OCI-LY1 (cell line): ENCODE measurements at regions not wholly inside any gene's neighbourhood (a gene's known extent, or its start where the extent isn't known, plus 50 kb on each side); places are given as distances from the start of the nearest gene placed in this dataset.

Source experiments
- H2AFZ ChIP-seq: fragments of 200-600 bp; sonication (generic), shearing (Covaris generic); 2 replicates; pipeline ENCODE4 v1.6.0; 2014; ENCODE audit warnings: antibody characterized with exemption, mild to moderate bottlenecking, low read length
- H3F3A ChIP-seq: fragments of 200-600 bp; sonication (generic), shearing (Covaris generic); 2 replicates; pipeline ENCODE4 v1.6.0; 2014; ENCODE audit warnings: mild to moderate bottlenecking, antibody characterized with exemption, low read length, moderate library complexity; ENCODE audit not compliant: insufficient read depth
- H3K27ac ChIP-seq: fragments of 200-600 bp; sonication (generic); 2 replicates; pipeline ENCODE4 v1.5.1; 2014; ENCODE audit warnings: low read length, mixed run types, mild to moderate bottlenecking, low read depth; ENCODE audit not compliant: poor library complexity, severe bottlenecking
- H3K27me3 ChIP-seq: fragments of 200-600 bp; sonication (generic); 2 replicates; pipeline ENCODE4 v1.6.0; 2014; ENCODE audit warnings: antibody characterized with exemption, mild to moderate bottlenecking, low read length, moderate library complexity; ENCODE audit not compliant: insufficient read depth
- H3K36me3 ChIP-seq: fragments of 200-600 bp; sonication (generic); 2 replicates; pipeline ENCODE4 v1.6.1; 2014; ENCODE audit warnings: mild to moderate bottlenecking, antibody characterized with exemption, low read length, moderate library complexity, mixed read lengths; ENCODE audit not compliant: insufficient read depth
- H3K4me1 ChIP-seq: fragments of 200-600 bp; sonication (generic); 2 replicates; pipeline ENCODE4 v1.5.1; 2014; ENCODE audit warnings: mild to moderate bottlenecking, low read length, moderate library complexity; ENCODE audit not compliant: insufficient read depth, severe bottlenecking
- H3K4me2 ChIP-seq: fragments of 200-600 bp; sonication (generic), shearing (Covaris generic); 2 replicates; pipeline ENCODE4 v1.6.1; 2014; ENCODE audit warnings: low read length
- H3K4me3 ChIP-seq: fragments of 200-600 bp; sonication (generic); 2 replicates; pipeline ENCODE4 v1.5.1; 2014; ENCODE audit warnings: low read length, low read depth, mild to moderate bottlenecking, mixed read lengths; ENCODE audit not compliant: poor library complexity, severe bottlenecking
- H3K79me2 ChIP-seq: fragments of 200-600 bp; shearing (Covaris generic); 2 replicates; pipeline ENCODE4 v1.6.1; 2016; ENCODE audit warnings: mixed run types, low read length, mixed read lengths; ENCODE audit not compliant: insufficient read depth
- H3K9ac ChIP-seq: fragments of 200-600 bp; sonication (generic), shearing (Covaris generic); 2 replicates; pipeline ENCODE4 v1.6.1; 2014; ENCODE audit warnings: mild to moderate bottlenecking, low read length, mixed read lengths
- H3K9me2 ChIP-seq: fragments of 200-600 bp; sonication (generic), shearing (Covaris generic); 2 replicates; pipeline ENCODE4 v1.6.1; 2014; ENCODE audit warnings: low read depth, mild to moderate bottlenecking, low read length, mixed read lengths
- H3K9me3 ChIP-seq: fragments of 200-600 bp; shearing (Covaris generic); 2 replicates; pipeline ENCODE4 v1.6.1; 2014; ENCODE audit warnings: low read length, mixed read lengths
- H4K20me1 ChIP-seq: fragments of 200-600 bp; sonication (generic), shearing (Covaris generic); 2 replicates; pipeline ENCODE4 v1.6.0; 2016; ENCODE audit warnings: mild to moderate bottlenecking, low read length; ENCODE audit not compliant: insufficient read depth
- CTCF ChIP-seq: fragments of 200-600 bp; sonication (generic), shearing (Covaris generic); IDR thresholded peaks from 2 replicates; pipeline ENCODE4 v1.5.1; 2017; ENCODE audit warnings: mild to moderate bottlenecking, antibody characterized with exemption, low read length, moderate library complexity, mixed read lengths
- EZH2 ChIP-seq: fragments of 200-600 bp; sonication (generic), shearing (Covaris generic); IDR thresholded peaks from 2 replicates; pipeline ENCODE4 v1.8.0; 2017; ENCODE audit warnings: borderline replicate concordance, mixed run types, mild to moderate bottlenecking, antibody characterized with exemption, low read length, moderate library complexity, mixed read lengths

- Histone ChIP-seq H3K79me2 (no peaks in the 10 kb centered on the region), H3K4me2 (no peak overlapping the region), H3K4me1 (no peaks in the 10 kb centered on the region), H3K27ac (no peak overlapping the region), H4K20me1 (no peaks in the 10 kb centered on the region), H2AFZ (no peak overlapping the region), H3F3A (no peaks in the 10 kb centered on the region), H3K36me3 (no peaks in the 10 kb centered on the region), H3K9ac (no peak overlapping the region), H3K9me3 (no peaks in the 10 kb centered on the region), H3K27me3 (no peaks in the 10 kb centered on the region), H3K9me2 (no peaks in the 10 kb centered on the region), H3K4me3 (no peak overlapping the region)
- no peak for TF ChIP-seq CTCF
- TF ChIP-seq EZH2: no peak
Measured at GRCh38 chr2:30078521-30078920, 68.3 kb upstream of the YPEL5 start.

GRCh38 chr2:30084915-30085314 lies 61.9 kb upstream of the YPEL5 start:
- Histone ChIP-seq H3K36me3 (no peaks in the 10 kb centered on the region), H3K4me2 (no peak overlapping the region), H3K4me1 (no peaks in the 10 kb centered on the region), H3K27ac (no peak overlapping the region), H3F3A (no peaks in the 10 kb centered on the region), H2AFZ (no peak overlapping the region), H3K9ac (no peak overlapping the region), H4K20me1 (no peaks in the 10 kb centered on the region), H3K9me3 (no peaks in the 10 kb centered on the region), H3K27me3 (no peaks in the 10 kb centered on the region), H3K79me2 (no peaks in the 10 kb centered on the region), H3K4me3 (no peak overlapping the region), H3K9me2 (no peaks in the 10 kb centered on the region)
- TF ChIP-seq EZH2 (no peak), CTCF (no peak)

- no peak overlapping the region for H3K4me3 ChIP-seq
- H3K27ac ChIP-seq: no peak overlapping the region
- no peak overlapping the region for H2AFZ ChIP-seq
- no peaks in the 10 kb centered on the region for H3K36me3 ChIP-seq
- no peaks in the 10 kb centered on the region for H3K9me2 ChIP-seq
- H3K9me3 ChIP-seq: no peaks in the 10 kb centered on the region
- TF ChIP-seq EZH2 (no peak), CTCF (no peak)
- no peaks in the 10 kb centered on the region for H4K20me1 ChIP-seq
- H3K4me2 ChIP-seq: no peak overlapping the region
- H3K9ac ChIP-seq: no peak overlapping the region
- H3F3A ChIP-seq: no peaks in the 10 kb centered on the region
- no peaks in the 10 kb centered on the region for H3K4me1 ChIP-seq
- no peaks in the 10 kb centered on the region for H3K79me2 ChIP-seq
- H3K27me3 ChIP-seq: no peaks in the 10 kb centered on the region
Measured at GRCh38 chr2:30089171-30089570, 57.6 kb upstream of the YPEL5 start.
